ENCODE measurements at regions not wholly inside any gene's neighbourhood (a gene's known extent, or its start where the extent isn't known, plus 50 kb on each side); places are given as distances from the start of the nearest gene placed in this dataset.
A peak's percentile ranks its signal among the peaks of the same experiment; 100 is the strongest.

DNA sequence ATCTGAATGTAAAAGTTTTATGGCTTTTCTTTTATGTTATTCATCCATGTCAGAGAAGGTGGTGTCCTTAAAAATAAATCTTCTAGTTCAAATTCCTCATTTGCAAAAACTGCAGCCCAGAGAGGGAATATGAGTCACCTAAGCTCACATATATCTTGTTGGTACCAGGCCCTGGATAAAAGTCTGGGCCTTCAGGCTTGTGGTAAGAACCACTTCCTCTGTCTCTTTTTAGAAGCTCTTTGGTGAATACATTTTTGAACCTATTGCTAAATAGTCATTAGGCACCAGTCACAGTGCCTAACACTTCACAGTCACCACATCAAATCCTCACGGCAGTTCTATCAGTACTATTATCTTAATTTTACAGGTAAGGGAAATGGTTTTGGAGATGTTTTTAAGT lies 199.2 kb downstream of the KCNS3 start:
- peak; percentile 81 for DNase-seq (ENCODE audit: low read depth)
- TF ChIP-seq, protein P1, sequence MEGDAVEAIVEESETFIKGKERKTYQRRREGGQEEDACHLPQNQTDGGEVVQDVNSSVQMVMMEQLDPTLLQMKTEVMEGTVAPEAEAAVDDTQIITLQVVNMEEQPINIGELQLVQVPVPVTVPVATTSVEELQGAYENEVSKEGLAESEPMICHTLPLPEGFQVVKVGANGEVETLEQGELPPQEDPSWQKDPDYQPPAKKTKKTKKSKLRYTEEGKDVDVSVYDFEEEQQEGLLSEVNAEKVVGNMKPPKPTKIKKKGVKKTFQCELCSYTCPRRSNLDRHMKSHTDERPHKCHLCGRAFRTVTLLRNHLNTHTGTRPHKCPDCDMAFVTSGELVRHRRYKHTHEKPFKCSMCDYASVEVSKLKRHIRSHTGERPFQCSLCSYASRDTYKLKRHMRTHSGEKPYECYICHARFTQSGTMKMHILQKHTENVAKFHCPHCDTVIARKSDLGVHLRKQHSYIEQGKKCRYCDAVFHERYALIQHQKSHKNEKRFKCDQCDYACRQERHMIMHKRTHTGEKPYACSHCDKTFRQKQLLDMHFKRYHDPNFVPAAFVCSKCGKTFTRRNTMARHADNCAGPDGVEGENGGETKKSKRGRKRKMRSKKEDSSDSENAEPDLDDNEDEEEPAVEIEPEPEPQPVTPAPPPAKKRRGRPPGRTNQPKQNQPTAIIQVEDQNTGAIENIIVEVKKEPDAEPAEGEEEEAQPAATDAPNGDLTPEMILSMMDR (IDR thresholded peaks at IDR 0.05; ENCODE audit: control insufficient read depth, insufficient read depth, low read depth, low read length, missing control alignments), result no peak
- H3K4me3 ChIP-seq (ENCODE audit: control insufficient read depth, low read depth, low read length), result no peak overlapping the region

DNA sequence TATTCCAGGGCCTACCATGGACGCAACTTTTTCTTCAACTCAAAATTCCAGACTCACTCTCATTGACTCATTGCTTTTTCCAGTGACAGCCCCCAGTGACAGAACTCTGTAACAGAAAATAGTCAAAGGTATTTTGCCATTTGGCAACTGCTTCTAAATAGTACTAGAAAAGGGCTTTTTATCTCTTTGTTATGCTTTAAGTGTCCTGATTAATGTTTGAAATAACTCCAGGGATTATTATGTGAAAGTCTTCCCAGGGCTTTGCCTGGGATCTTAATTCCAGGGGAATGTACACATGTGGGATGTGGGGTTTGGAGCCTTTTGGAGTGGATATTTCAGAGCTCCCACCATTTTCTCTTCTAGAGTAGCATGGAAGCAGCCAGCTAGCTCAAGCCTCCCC lies 198.8 kb downstream of the KCNS3 start:
- no peak for DNase-seq (ENCODE audit: low read depth)
- H3K4me3 ChIP-seq (ENCODE audit: control insufficient read depth, low read depth, low read length), result no peak overlapping the region
- TF ChIP-seq, protein P1 (IDR thresholded peaks at IDR 0.05; ENCODE audit: control insufficient read depth, insufficient read depth, low read depth, low read length, missing control alignments), result no peak

DNA sequence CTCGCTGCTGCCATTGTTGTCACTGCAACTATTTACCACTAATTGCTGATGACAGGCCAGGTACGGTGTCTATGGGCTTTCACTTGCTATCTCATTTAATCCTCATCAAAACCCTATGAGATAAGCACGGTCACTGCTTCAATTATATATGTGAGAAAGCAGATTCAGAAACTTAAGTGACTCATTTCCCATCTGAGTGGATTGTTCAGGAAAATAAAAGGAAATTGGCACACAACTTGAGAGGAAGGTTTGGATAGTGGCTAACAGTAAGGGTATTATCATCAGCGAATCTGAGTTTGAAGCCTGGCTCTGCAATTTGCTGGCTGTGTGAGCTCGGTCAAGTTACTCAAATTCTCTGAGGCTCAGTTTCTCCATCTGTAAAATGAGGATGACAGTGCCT lies 196.0 kb downstream of the KCNS3 start:
- DNase-seq (ENCODE audit: low read depth), result no peak
- TF ChIP-seq, protein P1 (IDR thresholded peaks at IDR 0.05; ENCODE audit: control insufficient read depth, insufficient read depth, low read depth, low read length, missing control alignments), result no peak
- no peak overlapping the region for H3K4me3 ChIP-seq (ENCODE audit: control insufficient read depth, low read depth, low read length)

DNA sequence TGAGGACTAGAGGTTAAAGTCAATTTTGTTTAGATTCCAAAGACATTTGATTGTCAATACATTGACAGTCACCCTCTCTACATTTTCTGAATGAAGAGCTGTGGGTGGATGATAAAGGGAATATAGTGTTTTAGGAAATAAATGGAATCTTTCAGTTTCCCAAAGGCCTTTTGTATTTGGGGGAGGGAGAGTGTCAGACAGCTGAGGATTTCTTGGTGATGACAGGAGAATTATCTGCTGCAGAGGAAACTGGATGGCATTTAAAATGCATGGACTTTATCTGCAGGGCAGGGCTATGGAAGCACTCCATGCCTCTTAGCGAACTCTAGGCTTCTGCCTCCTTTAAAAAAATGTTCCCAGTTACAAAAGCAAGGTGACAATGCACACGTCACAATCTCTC lies 195.1 kb downstream of the KCNS3 start:
- DNase-seq (ENCODE audit: low read depth), result no peak
- TF ChIP-seq, protein P1 (IDR thresholded peaks at IDR 0.05; ENCODE audit: control insufficient read depth, insufficient read depth, low read depth, low read length, missing control alignments), result no peak
- no peak overlapping the region for H3K4me3 ChIP-seq (ENCODE audit: control insufficient read depth, low read depth, low read length)

DNA sequence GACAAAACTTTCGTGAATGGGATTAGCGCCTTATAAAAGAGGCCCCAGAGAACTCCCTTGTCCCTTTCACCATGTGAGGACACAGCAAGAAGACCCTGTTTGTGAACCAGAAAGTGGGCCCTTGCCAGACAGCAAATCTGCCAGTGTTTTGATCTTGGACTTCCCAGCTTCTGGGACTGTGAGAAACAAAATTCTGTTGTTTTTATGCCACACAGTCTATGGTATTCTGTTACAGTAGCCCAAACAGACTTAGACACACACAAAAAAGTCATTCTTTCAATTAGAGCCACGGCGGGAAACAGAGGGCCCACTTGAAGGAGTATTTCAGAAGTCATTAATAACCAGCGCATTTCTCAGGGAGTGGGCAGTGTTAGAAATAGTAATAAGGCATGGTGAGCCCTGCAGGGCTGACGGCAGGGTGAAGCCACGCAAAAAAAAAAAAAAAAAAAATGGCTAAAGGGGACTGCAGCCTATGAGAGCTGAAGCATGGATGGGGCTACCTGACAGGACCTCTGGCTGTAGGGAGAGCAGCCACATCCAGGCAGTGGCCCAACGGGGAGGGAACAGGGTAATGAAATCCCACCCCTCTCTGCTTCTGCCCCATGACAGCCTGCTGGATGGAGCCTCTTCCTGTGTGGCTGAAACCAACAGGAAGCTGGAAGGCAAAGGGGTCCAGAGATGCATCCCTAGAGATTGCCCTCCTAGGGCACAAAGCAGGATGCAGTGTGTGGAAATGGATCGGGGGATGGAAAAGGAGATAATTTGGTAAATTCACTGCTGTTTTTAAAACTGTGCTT lies 189.3 kb downstream of the KCNS3 start:
- TF ChIP-seq, protein P1 (IDR thresholded peaks at IDR 0.05; ENCODE audit: control insufficient read depth, insufficient read depth, low read depth, low read length, missing control alignments), result no peak
- H3K4me3 ChIP-seq (ENCODE audit: control insufficient read depth, low read depth, low read length), result no peak overlapping the region
- DNase-seq (ENCODE audit: low read depth), result no peak

DNA sequence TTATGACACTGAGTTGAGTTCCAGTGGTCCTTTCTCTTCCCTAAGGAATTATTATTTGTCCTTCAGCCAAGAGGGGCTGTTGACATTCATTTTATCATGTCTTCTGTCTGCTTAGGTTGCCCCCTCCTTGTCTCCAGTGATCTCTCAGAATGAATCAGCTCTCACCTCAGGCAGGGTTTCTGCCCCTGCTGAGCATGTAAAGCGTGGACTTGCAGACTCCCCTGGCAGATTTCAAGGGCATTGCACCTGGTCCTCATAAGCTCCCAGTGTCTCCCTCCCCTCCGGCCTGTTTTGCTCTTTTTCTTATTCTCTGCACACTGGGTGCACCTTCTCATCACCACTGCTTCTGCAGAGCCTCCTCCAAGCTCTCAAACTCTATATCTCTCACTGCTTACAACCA lies 188.4 kb downstream of the KCNS3 start:
- TF ChIP-seq, protein P1 (IDR thresholded peaks at IDR 0.05; ENCODE audit: control insufficient read depth, insufficient read depth, low read depth, low read length, missing control alignments), result no peak

More for the DNA sequence above, 188.4 kb downstream of the KCNS3 start:
- no peak overlapping the region for H3K4me3 ChIP-seq (ENCODE audit: control insufficient read depth, low read depth, low read length)
- no peak for DNase-seq (ENCODE audit: low read depth)

Data from AG09309 (cell line).